HEK293 (cell line): ENCODE measurements at regions not wholly inside any gene's neighbourhood (a gene's known extent, or its start where the extent isn't known, plus 50 kb on each side); places are given as distances from the start of the nearest gene placed in this dataset.

Source experiments
- IKZF3 ChIP-seq: fragments of 450-650 bp; IDR thresholded peaks from 2 replicates; pipeline ENCODE4 v1.5.0; 2018; ENCODE audit warnings: missing biosample characterization, mild to moderate bottlenecking, missing genetic modification characterization, moderate library complexity
- KLF1 ChIP-seq: fragments of 450-650 bp; formaldehyde crosslinking; IDR thresholded peaks from 2 replicates; pipeline ENCODE4 v1.5.1; 2016; ENCODE audit warnings: missing biosample characterization, missing genetic modification characterization
- OSR2 ChIP-seq: fragments of 450-650 bp; formaldehyde crosslinking; IDR thresholded peaks from 2 replicates; pipeline ENCODE4 v1.5.1; 2016; ENCODE audit warnings: missing biosample characterization, missing genetic modification characterization
- REPIN1 ChIP-seq: fragments of 450-650 bp; formaldehyde crosslinking; IDR thresholded peaks from 2 replicates; pipeline ENCODE4 v1.5.1; 2017; ENCODE audit warnings: missing biosample characterization, missing genetic modification characterization, low read depth
- TRIM28 ChIP-seq: IDR thresholded peaks from 2 replicates; pipeline ENCODE4 v1.6.1; 2011; ENCODE audit warnings: low read length, control low read depth, borderline replicate concordance
- ZBTB20 ChIP-seq: fragments of 450-650 bp; formaldehyde crosslinking; IDR thresholded peaks from 2 replicates; pipeline ENCODE4 v1.5.1; 2016; ENCODE audit warnings: missing biosample characterization, missing genetic modification characterization
- ZBTB48 ChIP-seq: fragments of 450-650 bp; formaldehyde crosslinking; IDR thresholded peaks from 2 replicates; pipeline ENCODE4 v1.5.1; 2016; ENCODE audit warnings: missing biosample characterization, missing genetic modification characterization
- ZNF239 ChIP-seq: fragments of 450-650 bp; formaldehyde crosslinking; IDR thresholded peaks from 2 replicates; pipeline ENCODE4 v1.5.1; 2016; ENCODE audit warnings: missing biosample characterization, missing genetic modification characterization
- ZNF555 ChIP-seq: fragments of 450-650 bp; formaldehyde crosslinking; conservative IDR thresholded peaks from 2 replicates; pipeline ENCODE4 v1.5.1; 2017; ENCODE audit warnings: missing biosample characterization, mild to moderate bottlenecking, missing genetic modification characterization, inconsistent platforms
- ZNF626 ChIP-seq: fragments of 450-650 bp; sonication (Bioruptor Pico); formaldehyde crosslinking; IDR thresholded peaks from 2 replicates; pipeline ENCODE4 v1.5.1; 2018; ENCODE audit warnings: missing biosample characterization, missing genetic modification characterization, inconsistent platforms
- ZNF664 ChIP-seq: fragments of 450-650 bp; formaldehyde crosslinking; IDR thresholded peaks from 2 replicates; pipeline ENCODE4 v1.5.1; 2016; ENCODE audit warnings: missing biosample characterization, missing genetic modification characterization
- ZNF791 ChIP-seq: fragments of 450-650 bp; formaldehyde crosslinking; IDR thresholded peaks from 2 replicates; pipeline ENCODE4 v1.5.1; 2016; ENCODE audit warnings: missing biosample characterization, missing genetic modification characterization
- ZNF830 ChIP-seq: fragments of 450-650 bp; IDR thresholded peaks from 2 replicates; pipeline ENCODE4 v1.5.0; 2018; ENCODE audit warnings: missing biosample characterization, missing genetic modification characterization, low read depth, mild to moderate bottlenecking, moderate library complexity
- ZSCAN5A ChIP-seq: fragments of 450-650 bp; formaldehyde crosslinking; IDR thresholded peaks from 2 replicates; pipeline ENCODE4 v1.5.1; 2016; ENCODE audit warnings: missing biosample characterization, missing genetic modification characterization
- TF ChIP-seq, protein P1 (sequence below): fragments of 450-650 bp; formaldehyde crosslinking; IDR thresholded peaks from 2 replicates; pipeline ENCODE4 v1.5.1; 2016; ENCODE audit warnings: missing biosample characterization, missing genetic modification characterization
- TF ChIP-seq, protein P2 (sequence below): fragments of 450-650 bp; formaldehyde crosslinking; conservative IDR thresholded peaks from 2 replicates; pipeline ENCODE4 v1.5.1; 2016; ENCODE audit warnings: low read depth, missing biosample characterization, missing genetic modification characterization
- TF ChIP-seq, protein P3 (sequence below): fragments of 450-650 bp; formaldehyde crosslinking; conservative IDR thresholded peaks from 2 replicates; pipeline ENCODE4 v1.5.1; 2016; ENCODE audit warnings: low read depth, missing biosample characterization, missing genetic modification characterization
- TF ChIP-seq, protein P4 (sequence below): fragments of 450-650 bp; formaldehyde crosslinking; IDR thresholded peaks from 2 replicates; pipeline ENCODE4 v1.5.1; 2017; ENCODE audit warnings: missing biosample characterization, missing genetic modification characterization
- TF ChIP-seq, protein P5 (sequence below): fragments of 450-650 bp; formaldehyde crosslinking; IDR thresholded peaks from 2 replicates; pipeline ENCODE4 v1.5.1; 2016; ENCODE audit warnings: missing biosample characterization, missing genetic modification characterization
- TF ChIP-seq, protein P6 (sequence below): fragments of 450-650 bp; formaldehyde crosslinking; IDR thresholded peaks from 2 replicates; pipeline ENCODE4 v1.5.1; 2016; ENCODE audit warnings: missing biosample characterization, missing genetic modification characterization

GRCh38 chr3:72446218-72447058, 401.8 kb downstream of the SHQ1 start, which contains the start of gene RYBP (continued):
- TF ChIP-seq, protein P1, sequence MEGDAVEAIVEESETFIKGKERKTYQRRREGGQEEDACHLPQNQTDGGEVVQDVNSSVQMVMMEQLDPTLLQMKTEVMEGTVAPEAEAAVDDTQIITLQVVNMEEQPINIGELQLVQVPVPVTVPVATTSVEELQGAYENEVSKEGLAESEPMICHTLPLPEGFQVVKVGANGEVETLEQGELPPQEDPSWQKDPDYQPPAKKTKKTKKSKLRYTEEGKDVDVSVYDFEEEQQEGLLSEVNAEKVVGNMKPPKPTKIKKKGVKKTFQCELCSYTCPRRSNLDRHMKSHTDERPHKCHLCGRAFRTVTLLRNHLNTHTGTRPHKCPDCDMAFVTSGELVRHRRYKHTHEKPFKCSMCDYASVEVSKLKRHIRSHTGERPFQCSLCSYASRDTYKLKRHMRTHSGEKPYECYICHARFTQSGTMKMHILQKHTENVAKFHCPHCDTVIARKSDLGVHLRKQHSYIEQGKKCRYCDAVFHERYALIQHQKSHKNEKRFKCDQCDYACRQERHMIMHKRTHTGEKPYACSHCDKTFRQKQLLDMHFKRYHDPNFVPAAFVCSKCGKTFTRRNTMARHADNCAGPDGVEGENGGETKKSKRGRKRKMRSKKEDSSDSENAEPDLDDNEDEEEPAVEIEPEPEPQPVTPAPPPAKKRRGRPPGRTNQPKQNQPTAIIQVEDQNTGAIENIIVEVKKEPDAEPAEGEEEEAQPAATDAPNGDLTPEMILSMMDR (tag by site-specific recombination) = no peak; the same call in 1 of the 2 replicates
- TF ChIP-seq ZNF239 (tag by site-specific recombination) (no peak), TRIM28 (no peak), ZBTB20 (tag by site-specific recombination) (peak; percentile 43; the same call in 1 of the 2 replicates), KLF1 (tag by site-specific recombination) (no peak), ZNF626 (no peak), OSR2 (no peak), ZNF664 (tag by site-specific recombination) (no peak), ZNF830 (no peak), REPIN1 (tag by site-specific recombination) (no peak), ZNF555 (tag by site-specific recombination) (no peak), ZSCAN5A (tag by site-specific recombination) (no peak), ZBTB48 (tag by site-specific recombination) (0 out of 2 replicates have a peak, but pooled peaks have one; percentile 23), IKZF3 (peak; percentile 42), ZNF791 (no peak)
- TF ChIP-seq, protein P2, sequence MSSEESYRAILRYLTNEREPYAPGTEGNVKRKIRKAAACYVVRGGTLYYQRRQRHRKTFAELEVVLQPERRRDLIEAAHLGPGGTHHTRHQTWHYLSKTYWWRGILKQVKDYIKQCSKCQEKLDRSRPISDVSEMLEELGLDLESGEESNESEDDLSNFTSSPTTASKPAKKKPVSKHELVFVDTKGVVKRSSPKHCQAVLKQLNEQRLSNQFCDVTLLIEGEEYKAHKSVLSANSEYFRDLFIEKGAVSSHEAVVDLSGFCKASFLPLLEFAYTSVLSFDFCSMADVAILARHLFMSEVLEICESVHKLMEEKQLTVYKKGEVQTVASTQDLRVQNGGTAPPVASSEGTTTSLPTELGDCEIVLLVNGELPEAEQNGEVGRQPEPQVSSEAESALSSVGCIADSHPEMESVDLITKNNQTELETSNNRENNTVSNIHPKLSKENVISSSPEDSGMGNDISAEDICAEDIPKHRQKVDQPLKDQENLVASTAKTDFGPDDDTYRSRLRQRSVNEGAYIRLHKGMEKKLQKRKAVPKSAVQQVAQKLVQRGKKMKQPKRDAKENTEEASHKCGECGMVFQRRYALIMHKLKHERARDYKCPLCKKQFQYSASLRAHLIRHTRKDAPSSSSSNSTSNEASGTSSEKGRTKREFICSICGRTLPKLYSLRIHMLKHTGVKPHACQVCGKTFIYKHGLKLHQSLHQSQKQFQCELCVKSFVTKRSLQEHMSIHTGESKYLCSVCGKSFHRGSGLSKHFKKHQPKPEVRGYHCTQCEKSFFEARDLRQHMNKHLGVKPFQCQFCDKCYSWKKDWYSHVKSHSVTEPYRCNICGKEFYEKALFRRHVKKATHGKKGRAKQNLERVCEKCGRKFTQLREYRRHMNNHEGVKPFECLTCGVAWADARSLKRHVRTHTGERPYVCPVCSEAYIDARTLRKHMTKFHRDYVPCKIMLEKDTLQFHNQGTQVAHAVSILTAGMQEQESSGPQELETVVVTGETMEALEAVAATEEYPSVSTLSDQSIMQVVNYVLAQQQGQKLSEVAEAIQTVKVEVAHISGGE (tag by site-specific recombination) = peak; percentile 69
- TF ChIP-seq, protein P3, sequence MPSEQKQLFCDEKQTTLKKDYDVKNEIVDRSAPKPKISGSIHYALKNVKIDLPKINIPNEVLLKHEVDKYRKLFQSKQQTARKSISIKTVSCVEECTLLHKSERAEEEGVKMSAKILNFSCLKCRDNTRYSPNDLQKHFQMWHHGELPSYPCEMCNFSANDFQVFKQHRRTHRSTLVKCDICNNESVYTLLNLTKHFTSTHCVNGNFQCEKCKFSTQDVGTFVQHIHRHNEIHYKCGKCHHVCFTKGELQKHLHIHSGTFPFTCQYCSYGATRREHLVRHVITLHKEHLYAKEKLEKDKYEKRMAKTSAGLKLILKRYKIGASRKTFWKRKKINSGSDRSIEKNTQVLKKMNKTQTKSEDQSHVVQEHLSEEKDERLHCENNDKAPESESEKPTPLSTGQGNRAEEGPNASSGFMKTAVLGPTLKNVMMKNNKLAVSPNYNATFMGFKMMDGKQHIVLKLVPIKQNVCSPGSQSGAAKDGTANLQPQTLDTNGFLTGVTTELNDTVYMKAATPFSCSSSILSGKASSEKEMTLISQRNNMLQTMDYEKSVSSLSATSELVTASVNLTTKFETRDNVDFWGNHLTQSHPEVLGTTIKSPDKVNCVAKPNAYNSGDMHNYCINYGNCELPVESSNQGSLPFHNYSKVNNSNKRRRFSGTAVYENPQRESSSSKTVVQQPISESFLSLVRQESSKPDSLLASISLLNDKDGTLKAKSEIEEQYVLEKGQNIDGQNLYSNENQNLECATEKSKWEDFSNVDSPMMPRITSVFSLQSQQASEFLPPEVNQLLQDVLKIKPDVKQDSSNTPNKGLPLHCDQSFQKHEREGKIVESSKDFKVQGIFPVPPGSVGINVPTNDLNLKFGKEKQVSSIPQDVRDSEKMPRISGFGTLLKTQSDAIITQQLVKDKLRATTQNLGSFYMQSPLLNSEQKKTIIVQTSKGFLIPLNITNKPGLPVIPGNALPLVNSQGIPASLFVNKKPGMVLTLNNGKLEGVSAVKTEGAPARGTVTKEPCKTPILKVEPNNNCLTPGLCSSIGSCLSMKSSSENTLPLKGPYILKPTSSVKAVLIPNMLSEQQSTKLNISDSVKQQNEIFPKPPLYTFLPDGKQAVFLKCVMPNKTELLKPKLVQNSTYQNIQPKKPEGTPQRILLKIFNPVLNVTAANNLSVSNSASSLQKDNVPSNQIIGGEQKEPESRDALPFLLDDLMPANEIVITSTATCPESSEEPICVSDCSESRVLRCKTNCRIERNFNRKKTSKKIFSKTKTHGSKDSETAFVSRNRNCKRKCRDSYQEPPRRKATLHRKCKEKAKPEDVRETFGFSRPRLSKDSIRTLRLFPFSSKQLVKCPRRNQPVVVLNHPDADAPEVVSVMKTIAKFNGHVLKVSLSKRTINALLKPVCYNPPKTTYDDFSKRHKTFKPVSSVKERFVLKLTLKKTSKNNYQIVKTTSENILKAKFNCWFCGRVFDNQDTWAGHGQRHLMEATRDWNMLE (tag by site-specific recombination) = no peak
- TF ChIP-seq, protein P4, sequence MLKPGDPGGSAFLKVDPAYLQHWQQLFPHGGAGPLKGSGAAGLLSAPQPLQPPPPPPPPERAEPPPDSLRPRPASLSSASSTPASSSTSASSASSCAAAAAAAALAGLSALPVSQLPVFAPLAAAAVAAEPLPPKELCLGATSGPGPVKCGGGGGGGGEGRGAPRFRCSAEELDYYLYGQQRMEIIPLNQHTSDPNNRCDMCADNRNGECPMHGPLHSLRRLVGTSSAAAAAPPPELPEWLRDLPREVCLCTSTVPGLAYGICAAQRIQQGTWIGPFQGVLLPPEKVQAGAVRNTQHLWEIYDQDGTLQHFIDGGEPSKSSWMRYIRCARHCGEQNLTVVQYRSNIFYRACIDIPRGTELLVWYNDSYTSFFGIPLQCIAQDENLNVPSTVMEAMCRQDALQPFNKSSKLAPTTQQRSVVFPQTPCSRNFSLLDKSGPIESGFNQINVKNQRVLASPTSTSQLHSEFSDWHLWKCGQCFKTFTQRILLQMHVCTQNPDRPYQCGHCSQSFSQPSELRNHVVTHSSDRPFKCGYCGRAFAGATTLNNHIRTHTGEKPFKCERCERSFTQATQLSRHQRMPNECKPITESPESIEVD (tag by site-specific recombination) = no peak
- TF ChIP-seq, protein P5, sequence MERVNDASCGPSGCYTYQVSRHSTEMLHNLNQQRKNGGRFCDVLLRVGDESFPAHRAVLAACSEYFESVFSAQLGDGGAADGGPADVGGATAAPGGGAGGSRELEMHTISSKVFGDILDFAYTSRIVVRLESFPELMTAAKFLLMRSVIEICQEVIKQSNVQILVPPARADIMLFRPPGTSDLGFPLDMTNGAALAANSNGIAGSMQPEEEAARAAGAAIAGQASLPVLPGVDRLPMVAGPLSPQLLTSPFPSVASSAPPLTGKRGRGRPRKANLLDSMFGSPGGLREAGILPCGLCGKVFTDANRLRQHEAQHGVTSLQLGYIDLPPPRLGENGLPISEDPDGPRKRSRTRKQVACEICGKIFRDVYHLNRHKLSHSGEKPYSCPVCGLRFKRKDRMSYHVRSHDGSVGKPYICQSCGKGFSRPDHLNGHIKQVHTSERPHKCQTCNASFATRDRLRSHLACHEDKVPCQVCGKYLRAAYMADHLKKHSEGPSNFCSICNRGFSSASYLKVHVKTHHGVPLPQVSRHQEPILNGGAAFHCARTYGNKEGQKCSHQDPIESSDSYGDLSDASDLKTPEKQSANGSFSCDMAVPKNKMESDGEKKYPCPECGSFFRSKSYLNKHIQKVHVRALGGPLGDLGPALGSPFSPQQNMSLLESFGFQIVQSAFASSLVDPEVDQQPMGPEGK (tag by site-specific recombination) = peak; percentile 49; the same call in 1 of the 2 replicates
- TF ChIP-seq, protein P6, sequence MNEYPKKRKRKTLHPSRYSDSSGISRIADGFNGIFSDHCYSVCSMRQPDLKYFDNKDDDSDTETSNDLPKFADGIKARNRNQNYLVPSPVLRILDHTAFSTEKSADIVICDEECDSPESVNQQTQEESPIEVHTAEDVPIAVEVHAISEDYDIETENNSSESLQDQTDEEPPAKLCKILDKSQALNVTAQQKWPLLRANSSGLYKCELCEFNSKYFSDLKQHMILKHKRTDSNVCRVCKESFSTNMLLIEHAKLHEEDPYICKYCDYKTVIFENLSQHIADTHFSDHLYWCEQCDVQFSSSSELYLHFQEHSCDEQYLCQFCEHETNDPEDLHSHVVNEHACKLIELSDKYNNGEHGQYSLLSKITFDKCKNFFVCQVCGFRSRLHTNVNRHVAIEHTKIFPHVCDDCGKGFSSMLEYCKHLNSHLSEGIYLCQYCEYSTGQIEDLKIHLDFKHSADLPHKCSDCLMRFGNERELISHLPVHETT (tag by site-specific recombination) = no peak
